KOPT-K1 (cell line): ENCODE measurements at regions not wholly inside any gene's neighbourhood (a gene's known extent, or its start where the extent isn't known, plus 50 kb on each side); places are given as distances from the start of the nearest gene placed in this dataset.
"Not testable (repeated sequence)": the region's sequence is repeated elsewhere in the genome, so short reads cannot be mapped to it uniquely, and the experiment has no call there.

Experiments used
- H3K27ac ChIP-seq: fragments of 200-600 bp; sonication (generic); 2 replicates; pipeline ENCODE4 v1.5.1; 2016; ENCODE audit warnings: antibody characterized with exemption, mild to moderate bottlenecking, low read depth, low read length; ENCODE audit not compliant: poor library complexity, severe bottlenecking
- H3K36me3 ChIP-seq: fragments of 200-600 bp; sonication (generic); 2 replicates; pipeline ENCODE4 v1.5.1; 2017; ENCODE audit warnings: antibody characterized with exemption, mild to moderate bottlenecking, low read length, moderate library complexity; ENCODE audit not compliant: insufficient read depth
- H3K9me3 ChIP-seq: fragments of 200-600 bp; sonication (generic); 2 replicates; pipeline ENCODE4 v1.5.1; 2017; ENCODE audit warnings: antibody characterized with exemption, low read length, mild to moderate bottlenecking; ENCODE audit not compliant: insufficient read depth, poor library complexity, severe bottlenecking

- no peaks in the 10 kb centered on the region for H3K9me3 ChIP-seq
- no peak overlapping the region for H3K27ac ChIP-seq
- no peaks in the 10 kb centered on the region for H3K36me3 ChIP-seq
These were observed 448.9 kb upstream of the TSPY4 start for GRCh38 chrY:8888371-8888770.

- H3K9me3 ChIP-seq = no peaks in the 10 kb centered on the region
- H3K27ac ChIP-seq = no peak overlapping the region
- no peaks in the 10 kb centered on the region for H3K36me3 ChIP-seq
These were observed 439.4 kb upstream of the TSPY4 start for GRCh38 chrY:8897876-8898275.

DNA sequence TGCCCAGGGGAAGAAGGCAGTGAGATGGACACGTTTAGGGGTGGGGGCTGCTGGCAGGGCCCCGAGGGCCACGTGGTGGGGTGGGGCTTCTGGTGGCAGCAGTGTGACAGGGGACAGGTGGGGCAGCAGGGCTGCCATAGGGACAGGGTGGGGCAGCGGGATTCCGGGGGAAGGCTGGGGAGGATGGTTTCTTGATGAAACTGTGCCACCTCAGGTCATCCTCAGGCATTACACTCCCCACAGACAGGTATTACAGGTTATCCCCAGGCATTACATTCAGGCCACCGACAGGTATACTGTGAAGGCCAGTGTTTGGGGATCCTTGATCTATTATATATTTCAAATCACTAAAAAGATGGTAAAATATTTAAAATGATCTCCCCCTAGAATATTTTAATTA is 432.1 kb upstream of the TSPY4 start:
- Histone ChIP-seq H3K9me3 (no peaks in the 10 kb centered on the region), H3K36me3 (no peaks in the 10 kb centered on the region), H3K27ac (no peak overlapping the region)

GRCh38 chrY:8922576-8922975 is 414.7 kb upstream of the TSPY4 start:
- H3K27ac ChIP-seq, H3K9me3 ChIP-seq, H3K36me3 ChIP-seq: not testable (repeated sequence)
